ENCODE measurements at regions not wholly inside any gene's neighbourhood (a gene's known extent, or its start where the extent isn't known, plus 50 kb on each side); places are given as distances from the start of the nearest gene placed in this dataset.
"Not testable (repeated sequence)": the region's sequence is repeated elsewhere in the genome, so short reads cannot be mapped to it uniquely, and the experiment has no call there.

DNA sequence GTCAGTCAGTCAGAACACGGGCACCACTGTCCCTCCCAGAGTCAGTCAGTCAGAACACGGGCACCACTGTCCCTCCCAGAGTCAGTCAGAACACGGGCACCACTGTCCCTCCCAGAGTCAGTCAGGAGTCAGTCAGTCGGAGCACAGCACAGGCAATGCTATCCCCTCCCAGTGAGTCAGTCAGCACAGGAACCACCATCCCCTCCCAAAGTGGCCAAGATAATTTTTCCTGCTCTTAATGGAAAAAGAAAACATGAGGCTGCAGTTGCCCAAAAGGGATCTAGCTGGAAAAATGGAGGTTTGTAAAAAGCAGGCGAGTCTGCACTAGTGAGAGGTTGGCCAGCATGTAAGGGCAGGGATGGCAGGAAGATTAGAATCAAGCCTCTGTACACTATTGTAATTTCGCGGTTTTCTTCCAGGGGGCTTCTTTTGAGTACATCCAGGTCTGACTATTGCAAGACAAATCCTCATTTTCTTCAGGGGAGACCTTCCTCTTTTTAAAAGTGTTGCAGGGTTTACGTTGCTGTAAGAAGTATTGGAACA is 213.8 kb downstream of the SIPA1L2 start:
- DNase-seq (ENCODE audit: low read depth, low spot score), result no peak

- DNase-seq (ENCODE audit: low read depth, low spot score), result not testable (repeated sequence)
Observed at GRCh38 chr1:232415481-232415880, 214.5 kb downstream of the SIPA1L2 start.

GRCh38 chr1:232414100-232414499 is 215.8 kb downstream of the SIPA1L2 start:
- no peak for DNase-seq (ENCODE audit: low read depth, low spot score)

DNA sequence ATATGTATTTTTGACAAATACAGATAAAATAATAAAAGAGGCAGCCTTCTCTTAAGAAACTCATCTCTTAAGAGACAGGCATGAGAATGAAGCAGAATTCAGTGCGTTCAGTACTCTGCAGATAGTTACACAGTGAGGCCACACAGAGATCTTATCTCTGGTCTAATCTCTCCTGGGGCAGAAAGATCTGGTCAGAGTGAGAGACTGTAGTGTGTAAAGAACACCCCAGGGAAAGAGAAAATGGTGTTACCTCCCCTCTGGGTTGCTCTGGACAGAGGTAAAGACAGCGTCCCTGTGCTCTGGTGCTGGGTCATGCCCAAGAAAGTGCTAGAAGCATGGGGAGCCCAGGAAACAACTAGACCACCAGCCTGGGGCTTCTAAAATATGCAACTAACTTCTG is 216.3 kb downstream of the SIPA1L2 start:
- no peak for DNase-seq (ENCODE audit: low read depth, low spot score)

DNA sequence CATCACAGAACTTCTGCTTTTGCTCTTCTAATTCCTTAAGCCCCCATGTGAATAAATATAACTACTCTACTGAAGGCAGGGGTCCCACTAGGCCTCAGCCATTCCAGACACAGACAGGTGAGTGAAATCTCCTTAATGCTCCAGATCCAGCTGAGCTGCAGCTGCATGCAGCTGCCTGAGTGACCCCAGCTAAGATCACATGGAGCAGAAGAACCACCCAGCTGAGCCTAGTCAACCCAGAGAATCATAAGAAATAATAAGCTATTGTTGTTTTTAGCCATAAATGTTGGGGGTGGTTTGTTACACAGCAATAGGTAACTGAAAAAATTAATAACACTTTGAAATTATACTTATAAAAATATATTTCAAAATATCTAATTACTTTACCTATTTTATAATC is 220.3 kb downstream of the SIPA1L2 start:
- DNase-seq (ENCODE audit: low read depth, low spot score), result no peak

DNA sequence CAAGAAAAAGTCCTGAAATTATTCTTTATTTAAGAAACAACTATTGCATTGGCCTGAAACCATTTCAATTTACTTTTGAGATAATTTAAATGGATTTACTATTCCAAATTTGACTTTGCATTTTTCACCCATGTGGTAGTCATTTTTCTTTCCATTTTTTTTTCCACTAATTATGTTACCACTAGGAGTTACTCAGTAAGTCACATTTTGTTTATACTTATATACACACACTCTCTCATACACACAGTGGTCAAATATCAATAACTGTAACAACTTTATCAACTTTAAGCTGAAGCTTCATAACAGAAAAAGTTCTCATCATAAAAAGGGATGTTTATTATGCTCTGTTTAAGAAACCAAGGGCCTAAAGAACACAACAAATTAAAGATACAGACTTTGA is 222.8 kb downstream of the SIPA1L2 start:
- DNase-seq (ENCODE audit: low read depth, low spot score), result no peak

GRCh38 chr1:232405781-232406180 is 224.2 kb downstream of the SIPA1L2 start:
- DNase-seq (ENCODE audit: low read depth, low spot score), result no peak

- DNase-seq (ENCODE audit: low read depth, low spot score), result no peak
Observed at GRCh38 chr1:232404981-232405731, 224.8 kb downstream of the SIPA1L2 start.

DNA sequence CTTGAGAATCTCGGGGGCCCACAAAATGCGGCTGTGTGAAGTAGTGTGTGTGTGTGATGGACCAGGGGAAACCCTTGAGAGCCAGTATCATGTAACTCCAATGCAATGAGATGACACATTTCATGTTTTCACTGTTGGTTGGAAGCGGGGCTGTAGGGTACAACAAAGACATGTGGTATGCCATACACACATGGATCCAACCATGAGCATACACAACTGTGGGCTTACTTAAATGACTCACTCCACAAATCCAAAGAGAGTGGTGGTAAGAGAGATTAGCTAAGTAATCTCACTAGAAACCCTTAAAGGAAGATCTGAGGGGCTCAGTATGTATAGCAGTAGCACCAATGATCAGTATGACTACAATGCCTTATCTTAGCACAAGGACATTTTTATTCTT is 225.7 kb downstream of the SIPA1L2 start:
- no peak for DNase-seq (ENCODE audit: low read depth, low spot score)

DNA sequence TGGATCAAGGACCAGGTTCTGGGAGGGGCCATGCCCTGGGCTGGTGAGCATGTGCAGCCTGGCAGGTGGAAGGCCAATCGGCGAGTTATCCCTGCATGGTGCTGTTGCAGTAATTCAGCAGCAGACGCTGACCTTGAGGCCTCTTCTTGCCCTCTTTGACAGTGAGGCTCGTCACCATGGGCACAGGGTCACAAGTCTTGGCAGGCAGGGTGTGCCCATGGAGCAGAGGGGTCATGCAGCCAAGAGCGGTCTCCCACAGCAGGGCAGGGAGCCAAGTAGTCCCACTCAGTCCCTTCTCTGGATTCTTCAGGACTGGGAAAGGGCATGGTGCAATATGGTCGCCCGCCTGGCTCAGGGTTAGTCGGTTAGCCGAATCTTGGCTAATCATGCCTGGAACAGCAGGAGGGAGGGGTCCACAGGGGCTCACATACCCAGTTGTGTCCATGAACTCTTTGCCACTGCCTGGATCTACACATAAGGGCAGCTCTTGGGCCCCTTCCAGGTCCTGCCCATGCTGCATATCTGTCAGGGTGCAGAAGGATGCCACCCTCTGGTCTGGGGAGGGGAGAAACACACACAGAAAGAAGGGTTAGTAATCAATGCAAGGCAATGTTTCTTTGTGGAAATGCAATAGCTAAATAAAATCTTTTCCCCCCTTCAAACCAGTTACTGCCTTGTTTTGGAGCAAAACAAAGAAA is 226.8 kb downstream of the SIPA1L2 start:
- no peak for DNase-seq (ENCODE audit: low read depth, low spot score)

GRCh38 chr1:232398823-232399222 is 231.1 kb downstream of the SIPA1L2 start:
- no peak for DNase-seq (ENCODE audit: low read depth, low spot score)

DNA sequence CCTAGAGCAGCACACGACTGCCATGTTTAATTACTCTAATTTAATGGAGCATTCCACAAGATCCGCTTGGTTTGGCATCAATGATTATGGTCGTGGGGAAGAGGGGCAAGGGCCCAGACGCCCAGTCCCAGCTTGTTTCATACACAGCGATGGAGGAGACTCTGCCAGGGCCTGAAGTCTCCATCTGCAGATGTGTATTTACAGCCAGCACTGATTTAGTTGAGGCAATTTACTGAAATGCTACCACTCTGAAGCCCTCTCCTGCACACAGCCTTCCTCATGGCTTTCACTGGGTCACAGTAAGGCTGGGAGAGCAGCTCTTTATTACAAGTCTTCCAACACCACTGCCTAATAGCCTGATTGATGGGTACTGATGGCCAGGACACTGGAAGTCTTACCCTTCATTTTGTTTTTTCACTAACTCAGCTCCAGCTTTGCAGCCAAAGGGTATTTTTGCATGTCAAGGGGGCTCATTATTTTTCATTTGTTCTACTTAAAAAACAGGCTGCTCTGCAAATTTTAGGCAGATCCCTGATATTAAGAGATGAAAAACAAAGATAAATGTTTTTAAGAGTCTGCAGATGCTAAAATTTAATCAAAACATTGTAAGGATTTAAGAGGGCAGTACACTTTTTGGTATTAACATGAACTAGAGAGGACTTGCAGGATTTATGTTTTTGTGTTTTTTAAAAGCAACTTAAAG is 236.3 kb downstream of the SIPA1L2 start:
- DNase-seq (ENCODE audit: low read depth, low spot score), result no peak

DNA sequence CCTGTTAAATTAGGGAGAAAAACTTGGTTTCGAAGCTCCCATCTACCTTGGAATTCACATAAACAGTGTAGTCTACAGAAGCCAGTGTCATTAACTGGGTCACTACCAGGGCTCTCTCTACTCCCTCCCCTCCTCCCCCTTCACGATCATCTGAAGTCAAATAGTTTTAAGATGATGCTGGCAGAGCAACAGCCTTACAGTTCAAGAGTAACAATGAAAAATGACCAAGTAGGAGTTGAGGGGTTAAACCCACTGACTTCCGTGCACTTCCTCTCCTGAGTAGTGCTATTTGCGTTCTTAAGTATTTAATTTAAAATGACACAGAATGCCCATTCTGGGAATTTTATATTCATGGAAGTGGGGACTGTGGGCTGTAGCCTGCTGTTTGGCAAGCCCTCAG is 236.9 kb downstream of the SIPA1L2 start:
- no peak for DNase-seq (ENCODE audit: low read depth, low spot score)

- DNase-seq (ENCODE audit: low read depth, low spot score), result no peak
Observed at GRCh38 chr1:232390590-232390989, 239.3 kb downstream of the SIPA1L2 start.

GRCh38 chr1:232389744-232390143 is 240.2 kb downstream of the SIPA1L2 start:
- no peak for DNase-seq (ENCODE audit: low read depth, low spot score)

- no peak for DNase-seq (ENCODE audit: low read depth, low spot score)
Observed at GRCh38 chr1:232388363-232388762, 241.6 kb downstream of the SIPA1L2 start.

GRCh38 chr1:232386721-232387510 is 243.0 kb downstream of the SIPA1L2 start:
- no peak for DNase-seq (ENCODE audit: low read depth, low spot score)

- no peak for DNase-seq (ENCODE audit: low read depth, low spot score)
Observed at GRCh38 chr1:232386294-232386693, 243.6 kb downstream of the SIPA1L2 start.

DNA sequence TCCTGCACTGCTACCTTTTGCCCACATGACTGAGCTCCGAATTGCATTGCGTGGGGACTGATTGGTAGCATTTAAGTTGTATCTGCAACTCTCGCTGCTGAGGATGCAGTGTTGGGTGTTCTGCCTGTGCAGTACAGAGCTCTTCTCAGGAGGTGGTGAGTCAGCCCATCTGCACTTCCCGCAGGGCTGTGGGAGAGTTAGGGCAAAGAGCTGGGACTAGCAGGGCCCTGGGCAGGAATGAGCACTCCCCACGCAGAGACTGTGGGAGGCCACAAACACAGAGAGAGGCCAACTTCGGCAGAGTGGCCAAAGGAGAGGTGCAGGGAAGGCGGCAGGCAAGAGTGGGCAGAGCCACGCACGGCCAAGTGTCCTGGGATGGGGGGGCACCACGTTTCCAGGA is 244.7 kb downstream of the SIPA1L2 start:
- no peak for DNase-seq (ENCODE audit: low read depth, low spot score)

DNA sequence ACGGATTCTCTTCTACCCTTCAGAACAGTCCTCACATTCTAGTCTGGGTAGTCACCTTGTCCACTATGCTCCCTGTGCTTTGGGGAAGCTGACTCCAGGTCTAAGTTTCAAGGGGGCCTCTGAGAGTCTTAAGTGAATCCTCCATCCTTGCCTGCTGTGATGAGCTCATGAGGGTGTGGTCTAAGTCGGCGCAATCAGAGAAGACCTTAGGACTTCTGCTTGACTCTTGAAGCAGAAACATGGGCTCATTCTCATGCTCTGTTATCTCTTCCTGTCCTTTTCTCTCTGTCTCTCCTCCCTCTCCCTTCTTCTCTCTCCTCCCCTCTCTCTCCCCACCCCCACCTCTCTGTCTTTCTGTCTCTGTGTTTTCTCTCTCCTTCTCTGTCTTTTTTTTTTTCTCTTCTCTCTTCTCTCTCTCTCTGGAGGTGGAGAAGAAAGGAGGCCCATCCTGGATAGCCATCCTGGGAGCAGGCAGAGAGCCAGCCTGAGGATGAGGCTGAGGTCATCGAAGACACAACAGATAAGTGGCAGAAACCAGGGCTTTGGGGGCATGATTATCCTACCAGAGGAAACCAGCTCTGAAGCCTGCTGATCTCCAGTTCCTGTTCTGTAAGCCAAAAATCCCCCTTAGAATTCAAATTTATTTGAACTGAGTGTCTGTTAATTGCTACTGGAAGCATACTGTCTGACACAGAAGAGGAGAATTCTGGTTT is 245.6 kb downstream of the SIPA1L2 start:
- no peak for DNase-seq (ENCODE audit: low read depth, low spot score)
